OCI-LY3 (cell line): ENCODE measurements at regions not wholly inside any gene's neighbourhood (a gene's known extent, or its start where the extent isn't known, plus 50 kb on each side); places are given as distances from the start of the nearest gene placed in this dataset.

Source experiments
- CTCF ChIP-seq: fragments of 200-600, 300-600 bp; sonication (generic); IDR thresholded peaks from 2 replicates; pipeline ENCODE4 v1.5.1; 2014; ENCODE audit warnings: antibody characterized with exemption, low read length, low read depth
- EZH2phosphoT487 ChIP-seq: fragments of 200-600 bp; shearing (Covaris generic); IDR thresholded peaks from 2 replicates; pipeline ENCODE4 v1.6.1; 2018; ENCODE audit warnings: antibody characterized with exemption, mixed run types, low read depth

- TF ChIP-seq CTCF (no peak), EZH2phosphoT487 (no peak)
Observed at GRCh38 chr3:87072446-87072845, 81.5 kb upstream of the VGLL3 start.
